Naive thymus-derived CD8-positive, alpha-beta T cell (primary cell): ENCODE measurements at regions not wholly inside any gene's neighbourhood (a gene's known extent, or its start where the extent isn't known, plus 50 kb on each side); places are given as distances from the start of the nearest gene placed in this dataset.

ENCODE experiments used
- ATAC-seq, 2 donors: fragments of 150-1000 bp; cut with Tn5 transposase in 1 of 2; sonication (Bioruptor Pico), chemical (Tn5 transposase) in 1 of 2; 1 replicate in 1 of 2; 2 replicates in 1 of 2; pipeline ENCODE4 v1.10.0; 2021; ENCODE audit warnings: mild to moderate bottlenecking in 2 of 2, moderate library complexity in 2 of 2
- POLR2A ChIA-PET: fragments of 350-600 bp; sonication (Branson Sonifier 250); formaldehyde crosslinking; loops from one replicate; lab custom pipeline; 2021; ENCODE audit warnings: antibody characterized with exemption; lab: Charles Lee
- DNase-seq, 10 donors: peaks; one replicate each; pipeline versions ENCODE4 v3.0.0 to v3.0.0-alpha.2; 2020 to 2022
- H3K27ac Mint-ChIP-seq, 10 donors: one replicate each; pipeline ENCODE4 v1.8.0; 2020 to 2022; ENCODE audit warnings: mild to moderate bottlenecking in 10 of 10, mixed read lengths in 10 of 10, moderate library complexity in 4 of 10, inconsistent platforms in 1 of 10
- H3K27me3 Mint-ChIP-seq, 5 donors: one replicate each; pipeline ENCODE4 v1.8.0; 2021 to 2022; ENCODE audit warnings: mixed read lengths in 5 of 5
- H3K36me3 Mint-ChIP-seq, 3 donors: one replicate each; pipeline ENCODE4 v1.8.0; 2020 to 2022; ENCODE audit warnings: mixed read lengths in 3 of 3, mild to moderate bottlenecking in 2 of 3, inconsistent platforms in 1 of 3
- H3K4me1 Mint-ChIP-seq, 4 donors: one replicate each; pipeline ENCODE4 v1.8.0; 2021 to 2022; ENCODE audit warnings: mixed read lengths in 4 of 4
- H3K4me3 Mint-ChIP-seq, 10 donors: one replicate each; pipeline ENCODE4 v1.8.0; 2020 to 2022; ENCODE audit warnings: mild to moderate bottlenecking in 10 of 10, mixed read lengths in 10 of 10, moderate library complexity in 6 of 10, inconsistent platforms in 1 of 10
- H3K9me3 Mint-ChIP-seq, 9 donors: one replicate each; pipeline ENCODE4 v1.8.0; 2020 to 2022; ENCODE audit warnings: mixed read lengths in 9 of 9, mild to moderate bottlenecking in 3 of 9, inconsistent platforms in 1 of 9, moderate library complexity in 1 of 9

DNA sequence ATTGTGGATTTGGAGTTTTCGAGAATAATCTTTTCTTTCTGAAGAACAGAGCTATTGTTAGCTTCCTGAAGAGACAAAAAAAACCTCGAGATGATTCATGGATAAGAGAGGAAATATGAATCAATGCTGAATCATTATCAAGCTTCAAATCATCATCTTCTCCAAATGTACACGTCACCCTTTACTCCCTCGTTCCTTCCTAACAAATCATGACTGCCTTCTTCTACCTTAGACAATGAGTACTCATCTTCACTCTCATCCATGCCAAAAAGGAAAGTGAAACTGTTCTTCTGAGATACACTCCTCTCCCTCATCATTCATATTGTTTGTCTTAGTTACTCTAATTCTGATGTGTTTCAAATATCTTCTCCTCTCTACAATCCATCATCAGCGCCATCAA lies 1115.8 kb upstream of the ATXN7L3B start:
- DNase-seq (no peak), ATAC-seq (no peak)

DNA sequence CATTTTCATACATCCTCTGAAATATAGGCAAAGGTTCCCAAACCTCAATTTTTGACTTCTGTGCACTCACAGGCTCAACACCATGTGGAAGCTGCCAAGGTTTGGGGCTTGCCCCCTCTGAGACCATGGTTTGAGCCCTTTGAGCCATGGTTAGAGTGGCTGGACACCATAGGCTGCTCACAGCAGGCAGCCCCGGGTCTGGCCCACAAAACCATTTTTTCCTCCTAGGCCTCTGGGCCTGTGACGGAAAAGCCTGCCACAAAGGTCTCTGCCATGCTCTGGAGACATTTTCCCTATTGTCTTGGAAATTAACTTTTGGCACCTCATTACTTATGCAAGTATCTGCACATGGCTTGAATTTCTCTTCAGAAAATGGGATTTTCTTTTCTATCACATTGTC lies 1113.2 kb upstream of the ATXN7L3B start:
- Mint-ChIP-seq H3K36me3 (no peaks in the 10 kb centered on the region), H3K9me3 (peaks cover 0 to 18% (median 9%) of the 10 kb centered on the region in 9 donors), H3K4me1 (no peaks in the 10 kb centered on the region), H3K27ac (no peak overlapping the region), H3K4me3 (no peak overlapping the region), H3K27me3 (no peaks in the 10 kb centered on the region)
- POLR2A ChIA-PET = no interaction called here
- DNase-seq (no peak), ATAC-seq (no peak)

More for the DNA sequence above, 1115.8 kb upstream of the ATXN7L3B start:
- POLR2A ChIA-PET = no interaction called here
- Mint-ChIP-seq H3K9me3 (peaks cover 1 to 23% (median 11%) of the 10 kb centered on the region in 9 donors), H3K36me3 (no peaks in the 10 kb centered on the region), H3K27ac (no peak overlapping the region), H3K4me3 (peak overlapping the region in 1 of 10 donors; percentile 38), H3K4me1 (no peaks in the 10 kb centered on the region), H3K27me3 (no peaks in the 10 kb centered on the region)

DNA sequence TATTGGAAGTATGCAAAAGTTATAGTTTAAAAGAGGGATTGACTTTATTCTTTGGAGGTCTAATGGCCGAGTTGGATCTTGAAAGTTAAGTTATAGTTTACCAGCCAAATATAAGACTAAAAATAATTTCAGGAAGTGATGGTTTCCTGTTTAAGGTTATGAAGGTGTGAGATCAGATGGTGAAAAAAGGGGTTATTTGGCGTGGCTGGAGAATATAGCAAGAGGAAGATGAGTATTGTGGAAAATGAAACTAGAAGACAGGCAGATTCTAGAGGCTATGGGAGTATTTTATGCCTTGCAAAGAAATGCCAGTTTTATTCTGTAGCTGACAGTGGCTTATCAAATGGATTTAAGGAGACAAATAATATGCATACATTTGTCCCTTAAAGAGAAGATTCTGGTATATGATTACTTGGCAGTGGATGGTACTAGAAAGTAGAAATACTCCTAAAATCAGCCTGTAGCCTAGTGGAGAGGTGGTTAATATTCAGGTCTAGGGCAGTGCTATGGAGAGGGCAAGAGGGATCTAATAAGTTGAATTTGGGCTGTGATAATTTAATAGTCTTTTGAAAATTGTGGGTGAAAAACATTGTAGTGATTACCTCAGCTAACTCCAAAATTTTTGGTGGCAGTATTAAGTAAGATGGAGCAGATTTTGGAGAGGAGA lies 1091.8 kb upstream of the ATXN7L3B start:
- Mint-ChIP-seq H3K4me1 (peaks cover 0 to 10% (median 3%) of the 10 kb centered on the region in 4 donors), H3K27me3 (no peaks in the 10 kb centered on the region), H3K27ac (no peak overlapping the region), H3K9me3 (peaks cover 0 to 6% (median 0%) of the 10 kb centered on the region in 9 donors), H3K36me3 (no peaks in the 10 kb centered on the region), H3K4me3 (no peak overlapping the region)
- DNase-seq (no peak), ATAC-seq (no peak)
- POLR2A ChIA-PET = no interaction called here

DNA sequence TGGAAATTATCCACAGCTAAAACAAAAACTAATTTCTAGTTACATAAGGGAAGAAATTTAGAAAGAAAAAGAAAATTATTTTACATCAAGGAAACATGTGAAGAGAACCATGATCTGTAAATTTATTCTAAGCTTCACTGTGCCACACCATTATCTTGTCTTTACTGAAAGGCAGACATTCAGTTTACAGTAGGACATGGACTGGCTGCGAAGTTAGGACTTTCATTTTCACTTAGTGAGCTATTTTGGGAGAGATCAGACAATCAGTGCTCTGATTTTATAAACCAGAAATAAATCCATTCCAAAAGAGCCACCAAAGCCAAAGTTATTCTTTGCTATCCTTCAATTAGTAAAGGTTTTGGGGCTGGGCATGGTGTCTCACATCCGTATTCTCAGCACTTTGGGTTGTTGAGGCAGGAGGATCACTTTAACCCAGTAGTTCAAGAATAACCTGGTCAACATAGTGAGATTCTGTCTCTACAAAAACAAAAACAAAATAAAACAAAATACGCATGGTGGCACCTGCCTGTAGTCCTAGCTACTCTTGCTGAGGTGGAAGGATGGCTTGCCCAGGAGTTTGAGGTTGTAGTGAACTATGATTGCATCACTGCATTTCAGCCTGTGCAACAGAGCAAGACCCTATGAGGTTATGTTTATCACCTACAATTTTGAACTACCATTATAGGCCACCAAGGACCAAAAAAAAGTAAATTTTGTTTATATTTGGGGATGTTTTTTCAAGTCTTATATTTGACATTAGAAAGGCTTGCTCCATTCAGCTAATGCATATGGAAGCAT lies 1084.8 kb upstream of the ATXN7L3B start:
- Mint-ChIP-seq H3K27me3 (no peaks in the 10 kb centered on the region), H3K36me3 (no peaks in the 10 kb centered on the region), H3K27ac (no peak overlapping the region), H3K4me3 (no peak overlapping the region), H3K4me1 (peaks cover 0 to 3% (median 0%) of the 10 kb centered on the region in 4 donors), H3K9me3 (peaks cover 0 to 12% (median 1%) of the 10 kb centered on the region in 9 donors)
- DNase-seq = no peak
- no peak for ATAC-seq
- POLR2A ChIA-PET = no interaction called here

DNA sequence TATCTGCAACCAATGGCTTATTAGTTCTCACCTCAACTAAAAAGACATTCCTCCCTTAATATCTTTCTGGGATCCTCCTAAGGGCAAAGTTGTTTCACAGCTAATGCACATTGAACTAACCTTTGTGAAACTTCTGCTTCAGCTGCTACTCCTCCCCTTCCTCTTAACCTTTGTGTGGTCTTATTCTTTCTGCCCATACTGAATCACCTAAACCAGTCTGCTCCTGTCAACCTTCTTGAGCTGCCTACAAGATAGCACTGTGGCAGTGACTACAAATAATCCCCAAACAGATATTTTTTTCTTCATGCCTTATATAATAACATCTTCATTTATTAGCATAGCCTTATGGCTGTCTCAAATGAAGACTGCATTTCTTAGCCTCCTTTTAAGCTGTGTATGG lies 1077.4 kb upstream of the ATXN7L3B start:
- DNase-seq (no peak), ATAC-seq (no peak)
- no peaks in the 10 kb centered on the region for H3K27me3 Mint-ChIP-seq
- H3K36me3 Mint-ChIP-seq = no peaks in the 10 kb centered on the region
- H3K4me3 Mint-ChIP-seq = no peak overlapping the region
- POLR2A ChIA-PET = no interaction called here
- H3K27ac Mint-ChIP-seq = no peak overlapping the region
- H3K9me3 Mint-ChIP-seq = peaks cover 0 to 13% (median 2%) of the 10 kb centered on the region in 9 donors
- no peaks in the 10 kb centered on the region for H3K4me1 Mint-ChIP-seq

DNA sequence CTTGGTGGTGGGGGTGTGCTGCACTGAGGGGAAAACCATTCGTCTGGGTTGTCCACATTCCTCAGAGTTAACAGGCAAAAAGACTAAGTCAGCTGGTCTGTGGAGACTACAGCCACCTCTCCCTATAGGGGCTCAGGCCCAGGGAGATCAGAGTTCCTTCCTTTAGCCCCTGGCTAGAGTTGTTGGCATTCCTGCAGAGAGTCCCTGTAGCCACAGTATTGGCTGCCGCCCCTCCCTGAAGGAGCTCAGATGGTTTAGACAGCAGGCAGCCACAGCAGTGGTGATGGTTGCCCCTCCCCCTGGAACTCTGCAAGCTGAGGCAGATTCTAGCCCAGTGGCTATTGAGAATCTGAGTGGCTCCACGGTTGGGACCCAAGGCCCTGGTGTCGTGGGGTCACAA lies 1072.5 kb upstream of the ATXN7L3B start:
- H3K4me1 Mint-ChIP-seq = no peaks in the 10 kb centered on the region
- no peak overlapping the region for H3K27ac Mint-ChIP-seq
- POLR2A ChIA-PET = no interaction called here
- no peak overlapping the region for H3K4me3 Mint-ChIP-seq
- ATAC-seq = no peak
- H3K9me3 Mint-ChIP-seq = peaks cover 0 to 16% (median 7%) of the 10 kb centered on the region in 9 donors
- H3K27me3 Mint-ChIP-seq = no peaks in the 10 kb centered on the region
- no peaks in the 10 kb centered on the region for H3K36me3 Mint-ChIP-seq
- peak in 1 of 10 donors; percentile 52 for DNase-seq

DNA sequence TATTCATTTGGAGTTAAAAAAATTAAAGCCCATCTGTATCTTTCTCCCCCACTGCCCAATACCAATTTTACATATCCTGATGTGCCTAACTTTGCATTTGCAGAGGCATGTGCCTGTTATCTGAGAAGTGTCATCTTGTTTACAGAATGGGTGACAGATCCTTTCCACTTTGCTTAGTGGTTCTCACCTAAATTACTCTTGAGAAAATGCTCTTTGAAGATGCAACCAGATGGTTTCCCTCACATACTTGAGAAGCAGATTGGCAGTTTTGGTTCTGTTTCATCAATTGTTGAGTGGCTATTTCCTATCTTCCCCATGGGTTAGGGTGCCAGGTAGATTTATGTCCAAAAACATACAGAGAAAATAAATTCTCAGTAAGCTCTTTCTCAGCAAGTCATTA lies 1051.4 kb upstream of the ATXN7L3B start:
- Mint-ChIP-seq H3K4me1 (no peaks in the 10 kb centered on the region), H3K9me3 (peaks cover 2 to 38% (median 16%) of the 10 kb centered on the region in 9 donors), H3K4me3 (no peak overlapping the region), H3K27ac (no peak overlapping the region), H3K36me3 (peaks cover 0 to 5% (median 0%) of the 10 kb centered on the region in 3 donors), H3K27me3 (no peaks in the 10 kb centered on the region)
- POLR2A ChIA-PET = no interaction called here
- no peak for DNase-seq
- no peak for ATAC-seq

DNA sequence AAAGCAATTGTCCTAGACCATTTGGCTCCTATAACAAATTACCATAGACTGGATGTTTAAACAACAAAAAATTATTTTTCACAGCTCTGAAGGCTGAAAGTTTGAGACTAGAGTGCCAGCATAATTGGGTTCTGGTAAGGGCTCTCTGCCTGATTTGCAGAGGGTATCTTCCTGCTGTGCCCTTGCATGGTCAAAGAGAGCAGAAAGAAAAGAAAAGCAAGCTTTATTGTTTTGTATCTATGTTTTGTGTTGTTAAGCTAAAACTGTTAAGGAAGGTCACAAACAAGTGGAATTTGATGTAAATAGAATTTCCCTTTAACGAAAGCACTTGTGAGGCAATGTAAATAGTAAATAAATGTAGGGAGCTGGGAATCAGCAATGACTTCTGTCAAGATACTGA lies 1031.0 kb upstream of the ATXN7L3B start:
- DNase-seq (no peak), ATAC-seq (no peak)
- H3K9me3 Mint-ChIP-seq = peaks cover 2 to 26% (median 13%) of the 10 kb centered on the region in 9 donors
- no peaks in the 10 kb centered on the region for H3K4me1 Mint-ChIP-seq
- H3K27ac Mint-ChIP-seq = no peak overlapping the region
- H3K27me3 Mint-ChIP-seq = no peaks in the 10 kb centered on the region
- no peak overlapping the region for H3K4me3 Mint-ChIP-seq
- POLR2A ChIA-PET = no interaction called here
- H3K36me3 Mint-ChIP-seq = no peaks in the 10 kb centered on the region

DNA sequence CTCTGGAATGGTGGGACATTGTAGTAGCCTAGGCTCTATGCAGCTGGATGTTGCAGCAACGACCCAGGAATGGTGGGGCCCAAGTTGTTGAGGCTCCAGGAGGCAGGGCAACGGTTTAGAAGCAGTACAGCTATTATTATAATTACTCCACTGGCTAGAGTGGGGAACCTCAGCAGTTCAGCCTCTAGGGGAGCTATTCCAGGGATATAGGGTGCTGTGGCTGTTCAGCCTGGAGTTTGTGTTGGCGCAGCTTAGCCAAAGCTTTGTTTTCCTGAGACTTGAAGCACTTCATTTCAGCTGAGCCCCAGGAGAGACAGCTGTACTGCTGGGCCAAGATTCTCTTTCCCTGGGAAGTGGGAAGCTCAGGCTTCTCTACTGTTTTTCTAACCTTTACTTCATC lies 1023.0 kb upstream of the ATXN7L3B start:
- Mint-ChIP-seq H3K36me3 (no peaks in the 10 kb centered on the region), H3K9me3 (peaks cover 0 to 41% (median 6%) of the 10 kb centered on the region in 9 donors), H3K27me3 (no peaks in the 10 kb centered on the region), H3K4me1 (no peaks in the 10 kb centered on the region), H3K4me3 (no peak overlapping the region), H3K27ac (no peak overlapping the region)
- POLR2A ChIA-PET = no interaction called here
- no peak for DNase-seq
- ATAC-seq = no peak

DNA sequence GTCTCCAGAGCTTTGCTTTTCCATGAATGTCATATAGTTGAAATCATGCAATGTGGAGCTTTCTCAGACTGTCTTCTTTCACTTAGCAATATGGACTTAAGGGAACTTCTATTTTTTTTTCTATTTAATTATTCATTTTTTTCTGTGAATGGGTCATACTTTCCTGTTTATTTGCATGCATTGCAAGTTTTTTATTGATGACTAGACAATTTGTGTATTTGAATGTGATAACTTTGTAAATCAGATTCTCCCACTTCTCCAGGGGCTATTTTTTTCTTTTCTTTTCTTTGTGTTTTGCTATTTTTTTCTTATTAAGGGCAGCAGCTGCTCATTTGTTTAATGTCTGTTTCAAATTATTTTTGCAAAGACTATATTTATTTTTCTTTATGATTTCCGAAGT lies 1019.8 kb upstream of the ATXN7L3B start:
- Mint-ChIP-seq H3K4me1 (no peaks in the 10 kb centered on the region), H3K36me3 (peaks cover 0 to 7% (median 0%) of the 10 kb centered on the region in 3 donors), H3K27me3 (no peaks in the 10 kb centered on the region), H3K27ac (no peak overlapping the region), H3K9me3 (peaks cover 4 to 31% (median 14%) of the 10 kb centered on the region in 9 donors), H3K4me3 (no peak overlapping the region)
- POLR2A ChIA-PET = no interaction called here
- DNase-seq (no peak), ATAC-seq (no peak)

DNA sequence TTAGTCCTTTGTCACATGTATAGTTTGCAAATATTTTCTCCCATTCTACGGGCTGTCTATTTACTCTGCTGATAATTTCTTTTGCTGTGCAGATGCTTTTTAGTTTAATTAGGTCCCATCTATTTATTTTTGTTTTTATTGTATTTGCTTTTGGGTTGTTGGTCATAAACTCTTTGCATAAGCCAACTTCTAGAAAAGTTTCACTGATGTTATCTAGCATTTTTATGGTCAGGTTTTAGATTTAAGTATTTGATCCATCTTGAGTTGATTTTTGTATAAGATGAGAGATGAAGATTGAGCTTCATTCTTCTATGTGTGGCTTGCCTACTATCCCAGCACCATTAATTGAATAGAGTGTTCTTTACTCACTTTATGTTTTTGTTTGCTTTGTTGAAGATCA lies 1008.4 kb upstream of the ATXN7L3B start:
- Mint-ChIP-seq H3K27me3 (no peaks in the 10 kb centered on the region), H3K9me3 (peaks cover 0 to 16% (median 2%) of the 10 kb centered on the region in 9 donors), H3K4me1 (no peaks in the 10 kb centered on the region), H3K4me3 (no peak overlapping the region), H3K27ac (no peak overlapping the region), H3K36me3 (no peaks in the 10 kb centered on the region)
- DNase-seq (no peak), ATAC-seq (no peak)
- POLR2A ChIA-PET = no interaction called here

DNA sequence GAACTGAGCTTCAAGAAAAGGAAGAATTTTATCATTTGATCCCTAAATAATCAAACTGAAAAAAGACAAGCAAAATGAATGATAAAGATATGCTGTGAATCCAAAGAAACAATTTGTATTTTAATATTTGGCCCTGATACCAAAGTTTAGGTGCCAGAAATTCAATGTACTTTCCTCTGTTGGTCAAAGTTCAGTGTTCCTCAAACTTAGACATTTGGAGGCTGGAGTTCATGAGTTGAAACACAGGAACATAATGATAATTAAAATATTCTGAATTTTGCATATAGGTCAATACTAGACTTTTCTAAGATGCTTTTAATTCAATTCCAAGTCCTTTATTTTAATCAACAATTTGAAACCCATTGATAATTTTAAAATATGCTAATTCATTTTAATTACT lies 1007.7 kb upstream of the ATXN7L3B start:
- POLR2A ChIA-PET = no interaction called here
- Mint-ChIP-seq H3K4me1 (no peaks in the 10 kb centered on the region), H3K27ac (no peak overlapping the region), H3K4me3 (no peak overlapping the region), H3K9me3 (peaks cover 0 to 16% (median 2%) of the 10 kb centered on the region in 9 donors), H3K36me3 (no peaks in the 10 kb centered on the region), H3K27me3 (no peaks in the 10 kb centered on the region)
- ATAC-seq (no peak), DNase-seq (no peak)

DNA sequence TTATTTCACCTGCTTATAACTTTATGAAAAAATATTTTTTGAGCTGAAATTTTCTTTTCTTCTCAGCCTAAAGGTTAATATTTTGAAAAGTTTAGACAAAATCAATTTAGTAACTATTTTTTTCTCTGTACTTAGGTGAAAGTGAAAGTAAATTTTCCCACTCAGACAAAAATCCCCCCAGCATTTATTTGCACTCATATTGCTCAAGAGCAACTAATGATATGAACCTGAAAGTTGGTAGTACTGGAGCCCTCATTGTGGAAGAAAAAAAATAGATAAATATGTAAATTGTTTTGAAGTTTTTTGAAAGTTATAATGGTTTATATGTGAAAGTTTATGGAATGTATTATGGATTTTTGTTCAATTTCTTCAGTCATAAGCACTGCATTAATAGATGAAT lies 1005.9 kb upstream of the ATXN7L3B start:
- H3K27ac Mint-ChIP-seq = no peak overlapping the region
- no peaks in the 10 kb centered on the region for H3K36me3 Mint-ChIP-seq
- no peak overlapping the region for H3K4me3 Mint-ChIP-seq
- no peaks in the 10 kb centered on the region for H3K27me3 Mint-ChIP-seq
- POLR2A ChIA-PET = no interaction called here
- peaks cover 0 to 16% (median 2%) of the 10 kb centered on the region in 9 donors for H3K9me3 Mint-ChIP-seq
- no peaks in the 10 kb centered on the region for H3K4me1 Mint-ChIP-seq
- no peak for DNase-seq
- no peak for ATAC-seq
